PFSK-1 (cell line): ENCODE measurements at regions not wholly inside any gene's neighbourhood (a gene's known extent, or its start where the extent isn't known, plus 50 kb on each side); places are given as distances from the start of the nearest gene placed in this dataset.

ENCODE experiments used
- POLR2AphosphoS5 ChIP-seq: IDR thresholded peaks from 2 replicates; pipeline ENCODE4 v1.6.1; 2012; ENCODE audit warnings: low read depth, mild to moderate bottlenecking, control low read depth, low read length, moderate library complexity
- SIN3A ChIP-seq: IDR thresholded peaks from 2 replicates; pipeline ENCODE4 v1.6.1; 2012; ENCODE audit warnings: mild to moderate bottlenecking, low read length, moderate library complexity, borderline replicate concordance; ENCODE audit not compliant: insufficient read depth
- TAF1 ChIP-seq: IDR thresholded peaks from 2 replicates; pipeline ENCODE4 v1.6.1; 2012; ENCODE audit warnings: low read length, control low read depth, borderline replicate concordance; ENCODE audit not compliant: insufficient read depth

DNA sequence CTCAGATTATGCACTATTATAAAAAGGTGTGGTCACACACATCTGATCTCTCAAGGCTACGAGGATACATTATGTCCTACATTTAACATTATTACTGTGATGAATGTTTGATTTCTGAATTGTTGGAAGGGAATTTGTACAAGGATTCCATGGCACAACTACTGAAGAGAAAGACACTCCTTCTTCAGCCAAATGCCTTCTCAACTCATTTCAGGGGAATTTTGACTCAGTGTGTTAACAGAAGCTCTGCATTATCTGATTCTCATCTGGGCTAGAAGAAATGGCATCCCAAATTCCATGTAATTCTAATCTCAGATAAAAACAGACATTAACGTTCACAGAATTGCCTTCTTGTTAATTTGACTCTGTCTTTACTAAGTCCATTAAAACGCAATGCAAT lies 477.7 kb downstream of the PDGFC start:
- TF ChIP-seq POLR2AphosphoS5 (no peak), TAF1 (no peak), SIN3A (no peak)
